HG02885 (cell line): ENCODE measurements at regions not wholly inside any gene's neighbourhood (a gene's known extent, or its start where the extent isn't known, plus 50 kb on each side); places are given as distances from the start of the nearest gene placed in this dataset.
"Not testable (repeated sequence)": the region's sequence is repeated elsewhere in the genome, so short reads cannot be mapped to it uniquely, and the experiment has no call there.

ENCODE experiments used
- ATAC-seq: cut with Tn5 transposase; IDR thresholded peaks from one replicate; pipeline ENCODE4 v1.9.1; 2021; ENCODE audit warnings: mild to moderate bottlenecking; ENCODE audit not compliant: unreplicated experiment, poor library complexity

DNA sequence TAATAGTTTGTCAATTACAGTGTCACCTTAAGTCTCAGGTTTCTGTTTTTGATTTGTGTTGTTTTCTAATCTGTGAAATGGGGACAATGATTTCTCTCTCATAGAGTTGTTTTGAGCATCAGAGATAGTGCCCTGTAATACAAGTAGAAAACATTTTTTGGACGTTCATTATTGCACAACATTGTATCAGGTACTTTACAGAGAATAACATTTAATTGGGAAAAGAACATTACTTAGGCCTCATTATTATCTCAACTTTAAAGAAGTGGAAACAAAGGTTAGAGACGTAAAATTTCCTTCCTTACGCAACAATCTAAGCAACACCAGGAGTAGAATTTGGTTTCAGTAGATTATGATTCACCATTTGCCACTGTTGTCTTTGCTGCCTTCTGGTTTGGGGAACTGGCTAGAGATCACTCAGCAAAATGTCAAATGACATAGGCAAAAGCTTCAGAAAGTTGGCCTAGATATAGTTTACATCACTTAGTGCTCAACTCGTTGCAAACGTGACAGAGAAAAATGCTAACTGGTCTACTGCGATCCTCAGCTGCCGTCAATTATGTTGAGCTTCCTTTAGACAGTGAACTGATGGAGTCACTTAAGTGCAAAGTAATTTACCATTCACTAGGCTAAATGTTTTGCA is 1026.8 kb downstream of the CDH11 start:
- no peak for ATAC-seq

DNA sequence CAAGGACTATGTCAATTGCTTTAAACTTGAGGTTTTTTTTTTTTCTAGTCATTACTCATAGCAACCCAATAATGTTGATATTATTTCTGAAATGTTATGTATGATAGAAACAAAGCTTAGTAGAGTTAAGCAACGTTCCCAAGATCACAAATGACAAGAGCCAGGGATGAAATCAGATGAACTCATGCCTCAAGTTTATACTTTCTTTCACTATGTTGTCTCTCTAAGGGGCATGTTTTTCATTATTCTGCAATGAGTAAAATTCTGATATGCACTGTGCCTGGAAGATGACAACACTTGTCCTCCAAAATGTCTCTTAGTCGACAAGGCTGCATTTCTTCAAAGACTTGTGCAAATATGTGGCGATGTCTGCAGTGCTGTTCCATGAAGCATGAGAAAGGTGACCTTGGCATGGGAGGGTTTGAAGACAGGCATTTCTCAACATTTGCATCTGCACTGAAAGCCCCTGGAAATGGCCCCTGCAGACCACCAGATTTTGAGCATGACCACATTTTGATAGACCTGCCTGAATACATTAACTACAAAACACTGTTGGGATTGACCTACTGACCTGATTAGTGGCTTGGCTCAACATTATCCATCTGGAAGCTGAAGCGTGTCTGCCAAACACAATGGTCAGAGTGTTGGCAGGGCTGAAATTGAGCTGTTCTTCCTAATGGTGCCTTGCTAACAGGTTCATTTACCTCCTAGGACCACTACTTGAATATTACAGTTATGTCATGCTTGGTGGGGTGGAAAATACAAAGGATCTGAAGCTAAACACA is 1027.5 kb downstream of the CDH11 start:
- ATAC-seq, result no peak

- no peak for ATAC-seq
Observed at GRCh38 chr16:64092271-64092670, 1029.6 kb downstream of the CDH11 start.

- no peak for ATAC-seq
Observed at GRCh38 chr16:64090327-64090726, 1031.5 kb downstream of the CDH11 start.

DNA sequence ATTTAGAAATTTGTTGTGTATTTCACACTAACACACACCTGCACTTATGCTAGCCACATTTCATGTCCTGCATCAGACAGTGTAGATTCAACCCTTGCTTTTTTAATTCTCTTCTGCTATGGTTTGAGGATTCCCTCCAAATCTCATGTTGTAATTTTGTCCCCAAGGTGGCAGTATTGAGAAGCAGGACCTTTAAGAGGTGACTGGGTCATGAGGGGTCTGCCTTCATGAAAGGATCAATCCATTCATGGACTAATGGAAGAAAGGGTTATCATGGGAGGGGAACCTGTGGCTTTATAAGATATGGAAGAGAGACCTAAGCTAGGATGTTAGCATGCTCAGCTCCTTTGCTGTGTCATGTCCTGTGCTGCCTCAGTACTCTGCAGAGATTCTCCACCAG is 1032.2 kb downstream of the CDH11 start:
- no peak for ATAC-seq

DNA sequence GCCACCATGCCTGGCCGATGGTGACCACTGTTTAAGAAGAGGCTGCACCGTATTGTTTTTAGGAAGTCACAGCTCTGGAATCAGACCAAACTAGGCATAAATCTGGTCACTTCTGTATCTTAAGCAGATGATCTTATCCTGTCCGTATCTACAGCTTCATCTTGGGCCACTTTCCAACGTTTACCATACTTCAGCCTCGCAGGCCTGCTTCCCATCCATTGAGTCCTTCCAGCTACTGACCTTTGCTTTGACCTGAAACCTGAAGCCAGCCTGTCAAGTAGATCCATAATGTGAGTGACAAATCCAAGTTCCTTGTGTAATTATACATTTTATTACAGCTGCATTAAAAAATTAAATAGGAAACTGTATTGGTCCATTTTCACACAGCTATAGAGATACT is 1033.0 kb downstream of the CDH11 start:
- ATAC-seq, result no peak

DNA sequence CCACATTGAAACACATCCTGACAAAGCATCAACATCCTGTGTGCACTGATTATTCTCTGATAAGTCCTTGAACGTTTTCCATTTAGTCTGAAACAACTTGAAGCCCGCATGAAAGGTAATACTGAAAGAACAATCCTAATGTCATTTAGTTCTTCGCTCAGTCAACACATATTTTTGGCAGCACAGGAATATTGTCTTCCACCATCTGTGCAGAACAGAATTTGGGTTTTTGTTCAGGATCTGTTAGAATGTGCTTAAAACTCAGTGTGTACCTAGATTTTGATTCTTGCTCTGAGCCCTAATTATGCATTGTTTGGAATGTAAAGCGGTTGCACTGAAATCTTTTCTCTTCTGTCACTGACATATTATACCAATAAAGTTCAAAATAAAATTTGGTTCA is 1036.6 kb downstream of the CDH11 start:
- ATAC-seq, result no peak

- no peak for ATAC-seq
Observed at GRCh38 chr16:64084706-64085105, 1037.2 kb downstream of the CDH11 start.

DNA sequence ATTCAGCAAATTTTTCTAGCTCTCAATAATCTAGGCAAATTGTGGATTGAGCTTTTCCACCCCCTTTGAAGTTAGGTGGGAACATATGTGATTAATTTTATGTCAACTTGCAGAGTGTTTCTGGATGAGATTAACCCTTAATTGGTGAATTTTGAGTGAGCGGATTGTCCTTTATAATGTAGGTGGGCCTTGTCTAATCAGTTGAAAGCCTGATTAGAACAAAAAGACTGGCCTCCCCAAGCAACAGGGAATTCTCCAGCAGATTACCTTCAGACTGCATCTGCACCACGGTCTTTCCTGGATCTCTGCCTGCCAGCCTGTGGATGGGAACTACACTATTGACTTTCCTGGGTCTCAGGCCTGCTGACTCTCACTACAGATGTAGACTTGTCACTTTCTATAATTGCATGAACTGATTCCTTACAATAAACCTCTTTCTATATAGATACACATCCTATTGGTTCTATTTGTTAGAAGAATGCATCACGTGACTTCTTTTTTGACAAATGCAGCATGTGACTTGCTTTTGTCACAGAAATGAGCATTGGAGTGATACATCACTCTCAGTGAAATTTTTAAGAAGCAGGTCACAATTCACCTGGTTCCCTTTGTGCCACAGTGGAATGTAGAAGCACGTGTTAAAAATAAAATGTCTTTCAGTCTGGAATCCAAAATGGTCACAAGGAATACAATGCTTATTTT is 1038.3 kb downstream of the CDH11 start:
- no peak for ATAC-seq

DNA sequence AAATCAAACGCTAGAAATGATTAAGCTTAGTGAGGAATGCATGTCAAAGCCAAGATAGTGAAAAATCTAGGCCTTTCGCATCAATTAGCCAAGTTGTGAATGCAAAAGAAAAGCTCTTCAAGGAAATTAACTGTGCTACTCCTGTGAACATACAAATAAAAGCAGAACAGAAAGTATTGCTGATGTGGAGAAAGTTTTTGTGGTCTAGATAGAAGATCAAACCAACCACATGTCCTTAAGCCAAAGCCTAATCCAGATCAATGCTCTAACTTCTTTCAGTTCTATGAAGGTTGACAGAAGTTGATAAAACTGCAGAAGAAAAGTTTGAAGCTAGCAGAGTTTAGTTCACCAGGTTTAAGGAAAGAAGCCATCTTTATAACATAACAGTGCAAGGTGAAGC is 1044.6 kb downstream of the CDH11 start:
- ATAC-seq, result no peak

- no peak for ATAC-seq
Observed at GRCh38 chr16:64074706-64075105, 1047.2 kb downstream of the CDH11 start.

- ATAC-seq, result not testable (repeated sequence)
Observed at GRCh38 chr16:64072131-64072730, 1049.6 kb downstream of the CDH11 start.

DNA sequence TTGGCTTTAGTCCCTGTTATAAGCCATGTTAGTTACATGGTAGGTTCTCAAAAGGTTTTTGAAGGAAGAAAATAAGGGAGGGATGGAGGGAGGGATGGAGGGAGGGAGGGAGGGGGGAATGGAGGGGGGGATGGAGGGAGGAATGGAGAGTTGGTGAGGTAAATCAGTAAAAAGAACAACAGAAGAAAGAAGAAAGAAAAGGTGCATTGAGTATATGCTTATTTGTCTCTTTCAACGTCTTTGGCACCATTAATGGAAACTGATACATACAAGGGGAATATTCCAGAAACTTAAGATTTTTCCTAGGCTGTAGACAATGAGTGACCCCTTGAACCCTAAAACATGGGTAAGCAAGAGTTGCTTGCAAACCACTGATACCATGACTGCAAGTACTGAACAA is 1056.3 kb downstream of the CDH11 start:
- no peak for ATAC-seq

DNA sequence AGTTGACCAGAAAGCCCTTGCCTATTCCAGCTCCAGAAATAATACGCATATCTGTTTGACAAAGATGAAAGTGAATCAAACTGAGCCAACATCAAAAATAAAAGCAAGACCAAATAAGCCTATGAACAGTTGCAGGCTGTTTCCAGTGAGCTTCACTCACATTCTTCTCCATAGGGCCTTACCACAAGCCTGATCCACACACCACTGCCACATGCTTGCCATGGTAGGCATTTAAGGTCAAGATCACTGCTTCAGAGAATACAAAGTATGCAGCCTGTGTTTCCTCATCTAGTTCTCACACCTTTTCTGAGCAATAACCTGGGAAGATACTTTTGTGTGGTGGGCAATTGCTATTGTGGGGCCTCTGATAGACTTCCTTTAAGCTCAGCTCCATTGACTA is 1060.2 kb downstream of the CDH11 start:
- ATAC-seq, result no peak

DNA sequence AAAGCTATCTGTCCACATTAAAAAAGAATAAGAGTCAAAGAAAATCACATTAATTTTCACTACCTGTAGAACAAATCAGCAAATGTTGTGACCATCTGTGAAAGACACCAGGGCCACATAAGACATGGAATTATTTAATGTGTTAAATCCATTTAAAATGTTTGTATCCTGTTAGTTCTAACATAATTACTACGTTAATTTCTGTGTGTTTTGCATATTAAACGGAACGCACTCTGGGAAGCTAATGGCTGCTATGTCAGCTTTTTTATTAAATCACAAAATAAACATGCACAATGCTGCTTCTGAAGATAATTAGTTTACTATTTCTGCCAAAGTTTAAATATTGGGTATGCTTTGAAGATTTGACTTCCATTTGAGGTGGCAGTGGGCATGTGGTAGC is 1061.2 kb downstream of the CDH11 start:
- no peak for ATAC-seq

GRCh38 chr16:64058685-64059084 is 1063.2 kb downstream of the CDH11 start:
- ATAC-seq, result no peak

GRCh38 chr16:64051824-64052223 is 1070.0 kb downstream of the CDH11 start:
- no peak for ATAC-seq

- no peak for ATAC-seq
Observed at GRCh38 chr16:64047878-64048277, 1074.0 kb downstream of the CDH11 start.

GRCh38 chr16:64047207-64047606 is 1074.7 kb downstream of the CDH11 start:
- no peak for ATAC-seq

DNA sequence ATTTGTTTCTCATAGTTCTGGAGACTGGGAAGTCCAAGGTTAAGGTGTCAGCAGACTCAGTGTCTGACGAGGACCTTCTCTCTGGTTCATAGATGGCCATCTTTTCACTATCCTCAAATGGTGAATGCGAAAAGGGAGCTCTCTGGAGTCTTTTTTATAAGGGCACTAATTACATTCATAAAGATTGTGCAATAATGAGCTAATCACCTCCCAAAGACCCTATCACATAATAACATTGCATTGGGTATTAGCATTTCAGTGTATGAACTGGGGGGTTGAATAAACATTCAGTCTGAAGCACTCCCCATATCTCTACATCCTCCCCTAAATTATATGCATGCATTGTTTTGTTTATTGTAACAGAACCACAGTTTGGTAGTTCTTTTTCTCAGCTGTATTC is 1086.5 kb downstream of the CDH11 start:
- ATAC-seq, result no peak

DNA sequence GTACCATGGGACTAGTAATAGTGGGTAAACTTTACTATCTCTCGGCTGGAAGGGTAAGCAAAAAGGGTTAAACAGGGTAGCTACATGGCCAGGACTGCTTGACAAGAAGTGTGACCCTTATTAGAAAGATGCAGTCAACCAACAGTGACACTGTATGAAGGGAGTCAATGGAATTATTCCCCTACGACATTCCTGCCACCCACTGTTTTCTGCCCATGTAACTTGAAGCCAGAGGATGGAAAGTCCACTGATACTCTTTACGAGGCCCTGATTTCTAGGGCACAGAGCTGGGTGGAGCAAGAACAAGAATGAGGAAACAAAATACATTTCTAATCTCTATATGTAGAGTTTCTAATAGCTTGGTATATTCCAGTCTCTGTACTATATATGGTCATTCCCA is 1102.5 kb downstream of the CDH11 start:
- no peak for ATAC-seq
